H1 (cell line): ENCODE measurements at regions not wholly inside any gene's neighbourhood (a gene's known extent, or its start where the extent isn't known, plus 50 kb on each side); places are given as distances from the start of the nearest gene placed in this dataset.

ENCODE experiments used
- CTCF ChIA-PET: fragments of 300-600 bp; sonication (Branson Sonifier 250); formaldehyde crosslinking; loops from one replicate; lab custom pipeline; 2021; ENCODE audit not compliant: partially characterized antibody; lab: Charles Lee
- POLR2A ChIA-PET: fragments of 300-600 bp; sonication (Branson Sonifier 250); formaldehyde crosslinking; loops from one replicate; lab custom pipeline; 2021; ENCODE audit warnings: inconsistent platforms; ENCODE audit not compliant: partially characterized antibody; lab: Charles Lee
- DNase-seq, 2 experiments: peaks; one replicate each; pipeline versions ENCODE4 v3.0.0 to v3.0.0-alpha.2; 2010 to 2022; ENCODE audit warnings: low spot score in 2 of 2, low read depth in 1 of 2, mixed read lengths in 1 of 2
- FAIRE-seq: peaks from 2 replicates; lab custom pipeline; 2011; peaks lifted over from hg19 to GRCh38; lab: Jason Lieb, UNC
- H2AFZ ChIP-seq: 2 replicates; pipeline ENCODE4 v1.8.1; 2012; ENCODE audit warnings: low read length, inconsistent platforms
- H2AK5ac ChIP-seq: 2 replicates; pipeline ENCODE4 v1.6.1; 2013; ENCODE audit warnings: low read depth, low read length
- H2BK120ac ChIP-seq: replicated peaks from 2 replicates; pipeline ENCODE3; 2013; ENCODE audit warnings: low read depth, low read length, inconsistent platforms
- H2BK12ac ChIP-seq: 2 replicates; pipeline ENCODE4 v1.6.1; 2013; ENCODE audit warnings: low read depth, low read length
- H2BK15ac ChIP-seq: 2 replicates; pipeline ENCODE4 v1.6.1; 2013; ENCODE audit warnings: low read length
- H2BK20ac ChIP-seq: 2 replicates; pipeline ENCODE4 v1.6.1; 2013; ENCODE audit warnings: low read length
- H2BK5ac ChIP-seq: 2 replicates; pipeline ENCODE4 v1.6.1; 2013; ENCODE audit warnings: low read depth, low read length
- H3K14ac ChIP-seq: 2 replicates; pipeline ENCODE4 v1.6.1; 2013; ENCODE audit warnings: inconsistent platforms; ENCODE audit not compliant: insufficient read length
- H3K18ac ChIP-seq: 2 replicates; pipeline ENCODE4 v1.6.1; 2013; ENCODE audit warnings: low read length; ENCODE audit errors: extremely low read depth
- H3K23ac ChIP-seq: 2 replicates; pipeline ENCODE4 v1.6.1; 2013; ENCODE audit warnings: inconsistent platforms; ENCODE audit not compliant: insufficient read length
- H3K23me2 ChIP-seq: 2 replicates; pipeline ENCODE4 v1.6.1; 2013; ENCODE audit warnings: low read depth, low read length
- H3K27ac ChIP-seq: 2 replicates; pipeline ENCODE4 v1.6.1; 2011; ENCODE audit warnings: low read depth, low read length, inconsistent platforms
- H3K27me3 ChIP-seq, 4 experiments: replicated peaks in 1 of 4; 1 replicate in 1 of 4; 2 replicates in 3 of 4; pipeline versions ENCODE4 v1.6.1 to v1.8.1; 2011 to 2013; ENCODE audit warnings: low read length in 3 of 4, mild to moderate bottlenecking in 3 of 4, inconsistent platforms in 2 of 4, mixed read lengths in 2 of 4, moderate library complexity in 1 of 4; ENCODE audit not compliant: control insufficient read depth in 3 of 4, insufficient read depth in 3 of 4; ENCODE audit errors: extremely low read depth in 1 of 4
- H3K36me3 ChIP-seq, 4 experiments: 2 replicates each; pipeline versions ENCODE4 v1.6.1 to v1.8.1; 2011 to 2013; ENCODE audit warnings: mild to moderate bottlenecking in 4 of 4, low read length in 3 of 4, moderate library complexity in 2 of 4, control low read depth in 1 of 4, inconsistent platforms in 1 of 4; ENCODE audit not compliant: insufficient read depth in 4 of 4, control insufficient read depth in 2 of 4
- H3K4ac ChIP-seq: replicated peaks from 2 replicates; pipeline ENCODE3; 2013; ENCODE audit warnings: low read length, low read depth, mixed read lengths, inconsistent platforms; ENCODE audit not compliant: insufficient read length
- H3K4me1 ChIP-seq, 4 experiments: replicated peaks in 1 of 4; 1 replicate in 1 of 4; 2 replicates in 3 of 4; pipeline versions ENCODE4 v1.6.1 to v1.8.1; 2011 to 2013; ENCODE audit warnings: low read length in 3 of 4, inconsistent platforms in 2 of 4, mixed read lengths in 1 of 4; ENCODE audit not compliant: insufficient read depth in 4 of 4, control insufficient read depth in 3 of 4
- H3K4me2 ChIP-seq, 2 experiments: 2 replicates each; pipeline versions ENCODE4 v1.6.1 to v1.8.1; 2011 to 2013; ENCODE audit warnings: low read depth in 2 of 2, low read length in 2 of 2, control low read depth in 1 of 2, inconsistent platforms in 1 of 2, mild to moderate bottlenecking in 1 of 2; ENCODE audit not compliant: insufficient read depth in 1 of 2
- H3K4me3 ChIP-seq, 4 experiments: fragments of 200-600, 300-600 bp in 1 of 4; sonication (generic), shearing (Covaris generic), sonication (Bioruptor Twin) in 1 of 4; 2 replicates each; pipeline versions ENCODE4 v1.5.1 to v1.8.1; 2011 to 2016; ENCODE audit warnings: low read length in 4 of 4, low read depth in 3 of 4, control low read depth in 2 of 4, inconsistent platforms in 2 of 4, mild to moderate bottlenecking in 2 of 4, mixed read lengths in 1 of 4, moderate library complexity in 1 of 4; ENCODE audit not compliant: insufficient read depth in 2 of 4; ENCODE audit errors: extremely low read depth in 1 of 4
- H3K56ac ChIP-seq: replicated peaks from 2 replicates; pipeline ENCODE3; 2013; ENCODE audit warnings: low read depth, mild to moderate bottlenecking, mixed read lengths, low read length, inconsistent platforms; ENCODE audit not compliant: insufficient read length
- H3K79me1 ChIP-seq: 2 replicates; pipeline ENCODE4 v1.6.1; 2013; ENCODE audit warnings: low read depth, low read length, control low read depth
- H3K79me2 ChIP-seq, 2 experiments: 2 replicates each; pipeline versions ENCODE4 v1.6.1 to v1.8.1; 2012 to 2013; ENCODE audit warnings: low read length in 2 of 2, mild to moderate bottlenecking in 2 of 2, inconsistent platforms in 1 of 2; ENCODE audit not compliant: insufficient read depth in 2 of 2, control insufficient read depth in 1 of 2
- H3K9ac ChIP-seq, 4 experiments: replicated peaks in 1 of 4; 1 replicate in 1 of 4; 2 replicates in 3 of 4; pipeline versions ENCODE4 v1.6.1 to v1.8.1; 2011 to 2013; ENCODE audit warnings: low read depth in 3 of 4, low read length in 3 of 4, control low read depth in 2 of 4, mild to moderate bottlenecking in 2 of 4, moderate library complexity in 2 of 4, inconsistent platforms in 1 of 4; ENCODE audit errors: extremely low read depth in 1 of 4
- H3K9me3 ChIP-seq, 2 experiments: 2 replicates each; pipeline versions ENCODE4 v1.6.1 to v1.8.1; 2012 to 2013; ENCODE audit warnings: mild to moderate bottlenecking in 2 of 2, moderate library complexity in 2 of 2, control low read depth in 1 of 2, inconsistent platforms in 1 of 2, low read depth in 1 of 2, low read length in 1 of 2, mixed read lengths in 1 of 2; ENCODE audit not compliant: insufficient read depth in 2 of 2
- H4K20me1 ChIP-seq, 2 experiments: replicated peaks in 1 of 2; 2 replicates each; pipeline versions ENCODE3 to v1.8.1; 2011 to 2013; ENCODE audit warnings: inconsistent platforms in 2 of 2, low read length in 2 of 2, mild to moderate bottlenecking in 1 of 2; ENCODE audit not compliant: insufficient read depth in 2 of 2, control insufficient read depth in 1 of 2
- H4K5ac ChIP-seq: 2 replicates; pipeline ENCODE4 v1.6.1; 2013; ENCODE audit warnings: low read length, low read depth, mixed read lengths, inconsistent platforms; ENCODE audit not compliant: insufficient read length
- H4K8ac ChIP-seq: 2 replicates; pipeline ENCODE4 v1.8.0; 2013; ENCODE audit warnings: mild to moderate bottlenecking, moderate library complexity, low read length, inconsistent platforms; ENCODE audit not compliant: insufficient read depth; ENCODE audit errors: extremely low read depth
- H4K91ac ChIP-seq: replicated peaks from 2 replicates; pipeline ENCODE3; 2013; ENCODE audit warnings: low read length, mixed read lengths, inconsistent platforms; ENCODE audit not compliant: insufficient read length
- BCL11A ChIP-seq, 2 experiments: IDR thresholded peaks; one replicate each; pipeline ENCODE4 v1.6.1; 2011; ENCODE audit warnings: low read depth in 2 of 2, low read length in 2 of 2, mild to moderate bottlenecking in 2 of 2
- CBX8 ChIP-seq: fragments of 300-800, 300-1000 bp; sonication (generic); IDR thresholded peaks from 2 replicates; pipeline ENCODE4 v1.7.1; 2016; ENCODE audit warnings: low read depth, low read length, borderline replicate concordance
- CTBP2 ChIP-seq: IDR thresholded peaks from 2 replicates; pipeline ENCODE4 v1.7.0; 2011; ENCODE audit warnings: borderline replicate concordance, mild to moderate bottlenecking, moderate library complexity, mixed read lengths, low read length; ENCODE audit not compliant: insufficient read depth, insufficient read length
- EZH2 ChIP-seq: fragments of 200-600 bp; sonication (generic); IDR thresholded peaks from 2 replicates; pipeline ENCODE4 v1.7.1; 2012; ENCODE audit warnings: low read depth, mild to moderate bottlenecking, moderate library complexity, low read length, inconsistent platforms; ENCODE audit not compliant: severe bottlenecking
- JUN ChIP-seq: IDR thresholded peaks from 2 replicates; pipeline ENCODE4 v1.6.1; 2011; ENCODE audit warnings: low read depth, mild to moderate bottlenecking, improper control_type of control experiment, low read length
- KDM1A ChIP-seq: fragments of 200-600, 300-600 bp; sonication (generic); IDR thresholded peaks from 2 replicates; pipeline ENCODE4 v1.7.1; 2016; ENCODE audit warnings: mild to moderate bottlenecking, low read length, borderline replicate concordance
- KDM5A ChIP-seq: fragments of 200-600 bp; IDR thresholded peaks from 2 replicates; pipeline ENCODE4 v1.7.1; 2012; ENCODE audit warnings: mild to moderate bottlenecking, low read length, inconsistent platforms, mixed read lengths
- MAFK ChIP-seq: IDR thresholded peaks from 2 replicates; pipeline ENCODE4 v1.6.1; 2012; ENCODE audit warnings: low read depth, mild to moderate bottlenecking, improper control_type of control experiment, low read length
- RAD21 ChIP-seq, 2 experiments: IDR thresholded peaks in 1 of 2; conservative IDR thresholded peaks in 1 of 2; 2 replicates each; pipeline ENCODE4 v1.6.1; 2011; ENCODE audit warnings: low read depth in 2 of 2, low read length in 2 of 2, improper control_type of control experiment in 1 of 2, inconsistent platforms in 1 of 2, mild to moderate bottlenecking in 1 of 2, moderate library complexity in 1 of 2
- RXRA ChIP-seq: IDR thresholded peaks from 2 replicates; pipeline ENCODE4 v1.6.1; 2011; ENCODE audit warnings: low read depth, mild to moderate bottlenecking, low read length, moderate library complexity; ENCODE audit not compliant: insufficient read depth
- SIN3A ChIP-seq, 2 experiments: IDR thresholded peaks in 1 of 2; conservative IDR thresholded peaks in 1 of 2; 2 replicates each; pipeline ENCODE4 v1.6.1; 2011 to 2012; ENCODE audit warnings: low read length in 2 of 2, improper control_type of control experiment in 1 of 2, low read depth in 1 of 2, mild to moderate bottlenecking in 1 of 2
- SP2 ChIP-seq: IDR thresholded peaks from 2 replicates; pipeline ENCODE4 v1.6.1; 2012; ENCODE audit warnings: mild to moderate bottlenecking, low read length, inconsistent platforms
- WGBS, 2 experiments: shearing (Covaris generic) in 1 of 2; methylation state at CpG; one replicate each; pipeline versions ENCODE4 v1.1.6 to v1.1.7; 2013 to 2015; ENCODE audit warnings: low lambda C conversion rate in 2 of 2, mixed read lengths in 2 of 2, inconsistent platforms in 1 of 2, low coverage in 1 of 2, missing lambda C conversion rate in 1 of 2; ENCODE audit not compliant: insufficient replicate concordance in 2 of 2, insufficient coverage in 1 of 2, insufficient read length in 1 of 2; ENCODE audit errors: extremely low coverage in 1 of 2, missing lambda C conversion rate in 1 of 2; 5-methylcytosine and 5-hydroxymethylcytosine counted together

DNA sequence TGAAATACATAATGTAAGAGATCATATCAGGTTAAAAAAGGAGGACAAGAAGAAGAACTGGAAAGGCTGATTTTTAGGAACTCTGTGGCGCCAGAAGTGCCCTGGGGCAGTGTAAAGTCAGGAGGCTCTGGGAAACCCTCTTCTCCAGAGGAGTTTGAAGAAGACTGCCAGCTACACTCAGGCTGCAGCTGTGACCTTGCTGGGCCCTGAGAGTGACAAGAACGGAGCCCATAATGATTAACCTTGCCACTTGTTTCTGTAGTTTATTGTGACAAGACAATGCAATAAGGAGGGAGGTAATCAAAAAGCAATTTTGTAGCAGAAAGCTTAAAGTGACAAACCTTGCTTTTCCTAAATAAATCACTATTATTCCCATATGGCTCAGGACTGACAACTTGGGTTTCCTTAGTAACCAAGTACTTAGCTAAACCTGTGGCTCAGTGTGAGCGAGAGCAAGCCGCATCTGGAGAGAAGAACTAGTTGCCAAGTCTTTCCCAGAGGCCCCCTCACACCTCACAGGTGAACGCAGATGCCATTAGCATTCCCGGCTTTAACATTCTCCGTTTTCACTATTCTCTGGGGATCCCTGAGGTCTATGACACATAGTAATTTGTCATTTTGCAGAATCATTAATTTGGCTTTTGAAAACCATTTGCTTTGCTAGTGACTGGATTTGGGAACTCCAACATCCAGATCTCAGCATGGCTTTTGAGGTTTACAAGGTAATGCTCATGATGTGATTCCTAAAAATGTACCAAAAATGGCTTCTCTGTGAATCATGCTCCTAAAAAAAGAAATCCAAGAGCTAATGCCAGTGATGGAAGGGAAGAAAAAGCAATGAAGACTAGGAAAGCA lies 115.9 kb downstream of the OMA1 start:
- H4K91ac ChIP-seq = no peak overlapping the region
- no peak overlapping the region for H2BK5ac ChIP-seq
- H2BK15ac ChIP-seq = no peak overlapping the region
- H3K56ac ChIP-seq = no peak overlapping the region
- no peak overlapping the region for H4K8ac ChIP-seq
- no peaks in the 10 kb centered on the region; the same call in 1 of the 2 replicates for H3K23me2 ChIP-seq
- H4K20me1 ChIP-seq = no peaks in the 10 kb centered on the region
- H3K14ac ChIP-seq = no peak overlapping the region
- H2AK5ac ChIP-seq = no peak overlapping the region
- no peak overlapping the region for H2AFZ ChIP-seq
- H2BK120ac ChIP-seq = no peak overlapping the region
- FAIRE-seq (no peak), DNase-seq (no peak)
- H2BK12ac ChIP-seq = no peak overlapping the region
- H3K79me2 ChIP-seq = no peaks in the 10 kb centered on the region
- H3K27ac ChIP-seq = no peak overlapping the region
- H3K23ac ChIP-seq = no peak overlapping the region
- H3K18ac ChIP-seq = no peak overlapping the region
- no peak overlapping the region for H3K9ac ChIP-seq
- no peaks in the 10 kb centered on the region for H3K79me1 ChIP-seq
- no peaks in the 10 kb centered on the region for H3K9me3 ChIP-seq
- ChIA-PET POLR2A (no interaction called here), CTCF (interaction anchor here (0.5 to 1.0 kb wide), 2 partner anchors 75 to 188 kb away, joined by 3 read pairs; no protein-coding TSS in a partner anchor)
- H3K4me3 ChIP-seq = no peak overlapping the region
- peaks cover 0 to 4% (median under 1%) of the 10 kb centered on the region in 4 experiments; a peak in 4 of 7 replicates for H3K4me1 ChIP-seq
- WGBS, 2 experiments = 93% methylated on average over 7 of the region's 7 CpGs; no CpG with 5 or more reads in 1 of the 2 experiments
- H3K27me3 ChIP-seq = no peaks in the 10 kb centered on the region
- no peak overlapping the region for H3K4me2 ChIP-seq
- H2BK20ac ChIP-seq = no peak overlapping the region
- no peak overlapping the region for H3K4ac ChIP-seq
- H3K36me3 ChIP-seq = no peaks in the 10 kb centered on the region
- no peak overlapping the region for H4K5ac ChIP-seq
- no peak for TF ChIP-seq EZH2
- TF ChIP-seq SIN3A (conservative IDR thresholded peaks at IDR 0.05 in 1 of 2, IDR thresholded peaks at IDR 0.05 in 1 of 2; ENCODE audit: low read depth in 1 of 2, low read length in 2 of 2) = no peak
- no peak for TF ChIP-seq SP2
- TF ChIP-seq KDM5A = no peak
- no peak for TF ChIP-seq RXRA
- no peak for TF ChIP-seq CBX8
- TF ChIP-seq CTBP2 = no peak
- no peak for TF ChIP-seq KDM1A
- no peak for TF ChIP-seq MAFK
- TF ChIP-seq RAD21 (IDR thresholded peaks at IDR 0.05 in 1 of 2, conservative IDR thresholded peaks at IDR 0.05 in 1 of 2; ENCODE audit: low read depth in 2 of 2, low read length in 2 of 2) = no peak
- TF ChIP-seq JUN = no peak
- no peak for TF ChIP-seq BCL11A (IDR thresholded peaks at IDR 0.05; ENCODE audit: low read depth in 2 of 2, low read length in 2 of 2)
